Right lobe of liver (tissue), 4 donors: ENCODE measurements at regions not wholly inside any gene's neighbourhood (a gene's known extent, or its start where the extent isn't known, plus 50 kb on each side); places are given as distances from the start of the nearest gene placed in this dataset.

Experiments used
- POLR2A ChIP-seq: fragments of 450-650 bp; IDR thresholded peaks from one replicate; pipeline ENCODE4 v1.6.1; 2017; ENCODE audit warnings: antibody characterized with exemption, mild to moderate bottlenecking
- TF ChIP-seq, protein P1 (sequence below), 4 donors: fragments of 200-600 bp in 3 of 4; fragments of 450-650 bp in 1 of 4; IDR thresholded peaks; one replicate each; pipeline versions ENCODE4 v1.5.1 to v1.8.0; 2016 to 2022; ENCODE audit warnings: antibody characterized with exemption in 4 of 4, mild to moderate bottlenecking in 2 of 4
- donor health status: DM: no; HTN: no; CAD: no.
- donor health status: DM: no; HTN: no; CAD: no.
- donor health status: DM: no; HTN: yes; CAD: no.

DNA sequence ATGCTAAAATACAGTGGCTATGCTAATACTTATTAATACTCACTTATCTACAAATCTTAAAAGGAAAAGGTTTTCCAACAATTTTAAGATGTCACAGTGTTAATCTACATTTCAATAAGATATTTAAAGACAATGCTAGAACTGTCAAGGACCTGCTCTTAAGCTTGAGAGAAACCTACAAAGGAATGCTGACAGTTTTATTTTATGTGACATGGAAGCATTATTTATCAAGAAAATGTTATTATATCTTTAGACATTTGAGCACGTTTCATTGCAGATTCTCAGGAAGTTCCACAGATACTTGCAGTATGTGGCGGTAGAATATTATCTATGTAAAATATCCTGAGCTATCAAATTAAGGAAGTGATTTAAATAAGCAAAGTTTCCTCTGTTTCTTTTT, 1255.7 kb upstream of the ZEB2 start:
- TF ChIP-seq, protein P1, sequence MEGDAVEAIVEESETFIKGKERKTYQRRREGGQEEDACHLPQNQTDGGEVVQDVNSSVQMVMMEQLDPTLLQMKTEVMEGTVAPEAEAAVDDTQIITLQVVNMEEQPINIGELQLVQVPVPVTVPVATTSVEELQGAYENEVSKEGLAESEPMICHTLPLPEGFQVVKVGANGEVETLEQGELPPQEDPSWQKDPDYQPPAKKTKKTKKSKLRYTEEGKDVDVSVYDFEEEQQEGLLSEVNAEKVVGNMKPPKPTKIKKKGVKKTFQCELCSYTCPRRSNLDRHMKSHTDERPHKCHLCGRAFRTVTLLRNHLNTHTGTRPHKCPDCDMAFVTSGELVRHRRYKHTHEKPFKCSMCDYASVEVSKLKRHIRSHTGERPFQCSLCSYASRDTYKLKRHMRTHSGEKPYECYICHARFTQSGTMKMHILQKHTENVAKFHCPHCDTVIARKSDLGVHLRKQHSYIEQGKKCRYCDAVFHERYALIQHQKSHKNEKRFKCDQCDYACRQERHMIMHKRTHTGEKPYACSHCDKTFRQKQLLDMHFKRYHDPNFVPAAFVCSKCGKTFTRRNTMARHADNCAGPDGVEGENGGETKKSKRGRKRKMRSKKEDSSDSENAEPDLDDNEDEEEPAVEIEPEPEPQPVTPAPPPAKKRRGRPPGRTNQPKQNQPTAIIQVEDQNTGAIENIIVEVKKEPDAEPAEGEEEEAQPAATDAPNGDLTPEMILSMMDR (IDR thresholded peaks at IDR 0.05) = no peak
- TF ChIP-seq POLR2A = no peak
